ENCODE measurements at regions not wholly inside any gene's neighbourhood (a gene's known extent, or its start where the extent isn't known, plus 50 kb on each side); places are given as distances from the start of the nearest gene placed in this dataset.

DNA sequence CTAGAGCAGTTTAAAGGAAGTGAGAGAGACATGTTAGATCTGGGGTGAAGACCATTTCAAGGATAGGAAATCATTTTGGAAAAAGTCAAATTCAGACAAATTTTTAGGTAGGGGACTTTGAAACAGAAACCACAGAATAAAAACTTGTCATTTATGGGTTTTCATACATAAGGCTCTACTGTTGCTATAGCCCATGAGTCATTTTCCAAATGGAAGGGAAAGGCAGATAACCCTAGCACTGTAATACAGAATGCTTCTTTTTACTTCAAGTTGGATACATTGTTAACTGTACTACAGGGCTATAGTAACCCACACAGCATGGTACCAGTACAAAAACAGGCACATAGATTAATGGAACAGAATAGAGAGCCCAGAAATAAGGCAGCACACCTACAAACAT is 455.4 kb downstream of the EBF1 start:
- H3K27ac ChIP-seq (ENCODE audit: low read length): no peak overlapping the region
- peaks cover 6% of the 10 kb centered on the region; the same call in 1 of the 2 replicates for H3K4me1 ChIP-seq (ENCODE audit: insufficient read depth, low read length)
- no peak overlapping the region for H3K4me3 ChIP-seq (ENCODE audit: low read length)

DNA sequence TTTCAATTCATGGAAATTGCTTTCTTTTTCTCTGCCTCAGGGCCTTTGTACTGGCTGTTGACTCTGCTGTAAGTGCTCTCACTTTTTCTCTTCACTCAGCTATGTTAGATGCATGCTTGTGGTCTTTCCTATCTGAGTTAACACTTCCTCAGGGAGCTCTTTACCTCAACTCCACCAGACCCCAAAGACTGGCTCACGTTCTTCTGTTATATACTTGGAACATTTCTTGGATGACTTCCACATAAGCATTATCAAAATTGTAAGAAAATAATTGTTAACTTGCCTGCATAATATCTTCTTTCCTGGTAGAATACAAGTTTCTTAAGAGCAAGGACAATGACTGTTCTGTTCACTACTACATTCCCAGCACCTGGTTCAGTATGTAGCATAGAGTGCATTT is 455.9 kb downstream of the EBF1 start:
- H3K27ac ChIP-seq (ENCODE audit: low read length): no peak overlapping the region
- no peak overlapping the region for H3K4me3 ChIP-seq (ENCODE audit: low read length)
- H3K9me3 ChIP-seq (ENCODE audit: insufficient read depth, low read depth, low read length): no peaks in the 10 kb centered on the region
- no peaks in the 10 kb centered on the region for H3K27me3 ChIP-seq (ENCODE audit: insufficient read depth, low read length)
- peaks cover 6% of the 10 kb centered on the region; the same call in 1 of the 2 replicates for H3K4me1 ChIP-seq (ENCODE audit: insufficient read depth, low read length)
- no peaks in the 10 kb centered on the region for H3K36me3 ChIP-seq (ENCODE audit: insufficient read depth, low read depth, low read length)
- H3K9ac ChIP-seq (ENCODE audit: low read depth, low read length): no peak overlapping the region

More for the DNA sequence above, 455.4 kb downstream of the EBF1 start:
- Histone ChIP-seq H3K9ac (ENCODE audit: low read depth, low read length) (no peak overlapping the region), H3K36me3 (ENCODE audit: insufficient read depth, low read depth, low read length) (no peaks in the 10 kb centered on the region), H3K27me3 (ENCODE audit: insufficient read depth, low read length) (no peaks in the 10 kb centered on the region), H3K9me3 (ENCODE audit: insufficient read depth, low read depth, low read length) (no peaks in the 10 kb centered on the region)

DNA sequence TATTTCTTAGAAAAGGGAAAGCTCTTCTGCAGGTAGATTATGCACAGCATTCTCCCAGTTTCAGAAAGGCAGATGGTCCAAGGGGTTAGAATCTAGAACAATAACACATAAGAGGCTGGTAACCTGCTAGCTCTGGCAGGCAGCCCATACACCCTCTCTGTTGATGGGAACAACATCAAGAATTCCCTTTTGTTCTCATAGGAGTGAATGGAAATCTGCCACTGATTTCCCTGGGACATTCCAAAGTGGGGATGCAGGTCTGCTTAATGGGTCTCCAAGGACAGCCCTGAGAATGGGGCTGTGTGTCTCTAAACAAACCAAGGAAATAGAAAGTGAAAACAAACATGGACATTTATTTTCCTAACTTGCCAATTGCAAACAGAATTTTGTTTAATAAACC is 456.8 kb downstream of the EBF1 start:
- Histone ChIP-seq H3K4me1 (ENCODE audit: insufficient read depth, low read length) (peaks cover 6% of the 10 kb centered on the region; the same call in 1 of the 2 replicates), H3K36me3 (ENCODE audit: insufficient read depth, low read depth, low read length) (no peaks in the 10 kb centered on the region), H3K4me3 (ENCODE audit: low read length) (no peak overlapping the region), H3K27ac (ENCODE audit: low read length) (no peak overlapping the region), H3K9me3 (ENCODE audit: insufficient read depth, low read depth, low read length) (no peaks in the 10 kb centered on the region), H3K27me3 (ENCODE audit: insufficient read depth, low read length) (no peaks in the 10 kb centered on the region), H3K9ac (ENCODE audit: low read depth, low read length) (no peak overlapping the region)

DNA sequence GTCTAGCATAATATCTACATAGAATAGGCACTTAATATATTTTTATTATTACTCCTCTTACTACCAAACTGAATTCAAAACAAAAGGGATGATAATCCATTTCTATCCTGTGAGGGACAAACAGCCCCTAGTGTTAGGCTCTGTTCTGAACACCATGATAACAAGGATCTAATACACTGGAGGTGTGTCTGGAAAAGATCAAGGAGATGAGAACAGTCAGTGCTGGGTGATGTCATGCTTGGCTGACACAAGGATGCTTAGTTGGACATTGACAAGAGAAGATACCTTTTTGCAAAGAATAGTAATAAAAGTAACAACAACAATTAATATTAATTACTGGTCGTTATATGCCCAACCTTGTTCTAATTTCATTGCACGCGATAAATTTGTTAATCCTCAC is 458.7 kb downstream of the EBF1 start:
- H3K27ac ChIP-seq (ENCODE audit: low read length): no peak overlapping the region

DNA sequence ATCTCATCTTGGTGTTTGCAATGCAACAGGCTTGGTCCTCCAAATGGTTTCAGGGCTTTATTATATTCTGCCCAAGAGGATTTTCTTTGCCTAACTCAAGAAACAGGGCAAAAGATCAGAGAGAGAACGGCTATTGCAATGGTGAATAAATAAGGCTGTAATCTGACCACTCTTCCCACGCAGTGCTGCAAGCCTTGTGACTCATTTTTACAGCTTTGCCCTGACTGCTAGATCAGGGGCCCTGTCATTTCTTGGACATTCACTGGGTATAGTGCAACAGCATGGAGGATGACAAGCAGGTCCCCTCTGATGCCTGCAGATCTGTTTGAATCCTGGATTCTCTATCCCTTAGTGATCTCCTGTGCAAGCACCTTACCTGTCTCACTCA is 459.1 kb downstream of the EBF1 start:
- Histone ChIP-seq H3K36me3 (ENCODE audit: insufficient read depth, low read depth, low read length) (no peaks in the 10 kb centered on the region), H3K27ac (ENCODE audit: low read length) (no peak overlapping the region), H3K4me1 (ENCODE audit: insufficient read depth, low read length) (peaks cover 6% of the 10 kb centered on the region; the same call in 1 of the 2 replicates), H3K9me3 (ENCODE audit: insufficient read depth, low read depth, low read length) (no peaks in the 10 kb centered on the region), H3K9ac (ENCODE audit: low read depth, low read length) (no peak overlapping the region), H3K4me3 (ENCODE audit: low read length) (no peak overlapping the region), H3K27me3 (ENCODE audit: insufficient read depth, low read length) (no peaks in the 10 kb centered on the region)

More for the DNA sequence above, 458.7 kb downstream of the EBF1 start:
- Histone ChIP-seq H3K4me3 (ENCODE audit: low read length) (no peak overlapping the region), H3K36me3 (ENCODE audit: insufficient read depth, low read depth, low read length) (no peaks in the 10 kb centered on the region), H3K9ac (ENCODE audit: low read depth, low read length) (no peak overlapping the region), H3K27me3 (ENCODE audit: insufficient read depth, low read length) (no peaks in the 10 kb centered on the region), H3K4me1 (ENCODE audit: insufficient read depth, low read length) (peaks cover 6% of the 10 kb centered on the region; the same call in 1 of the 2 replicates), H3K9me3 (ENCODE audit: insufficient read depth, low read depth, low read length) (no peaks in the 10 kb centered on the region)

GRCh38 chr5:158639881-158640592 is 459.7 kb downstream of the EBF1 start:
- Histone ChIP-seq H3K4me3 (ENCODE audit: low read length) (no peak overlapping the region), H3K27ac (ENCODE audit: low read length) (no peak overlapping the region), H3K36me3 (ENCODE audit: insufficient read depth, low read depth, low read length) (no peaks in the 10 kb centered on the region), H3K27me3 (ENCODE audit: insufficient read depth, low read length) (no peaks in the 10 kb centered on the region), H3K9ac (ENCODE audit: low read depth, low read length) (no peak overlapping the region), H3K9me3 (ENCODE audit: insufficient read depth, low read depth, low read length) (no peaks in the 10 kb centered on the region), H3K4me1 (ENCODE audit: insufficient read depth, low read length) (peaks cover 6% of the 10 kb centered on the region; the same call in 1 of the 2 replicates)

DNA sequence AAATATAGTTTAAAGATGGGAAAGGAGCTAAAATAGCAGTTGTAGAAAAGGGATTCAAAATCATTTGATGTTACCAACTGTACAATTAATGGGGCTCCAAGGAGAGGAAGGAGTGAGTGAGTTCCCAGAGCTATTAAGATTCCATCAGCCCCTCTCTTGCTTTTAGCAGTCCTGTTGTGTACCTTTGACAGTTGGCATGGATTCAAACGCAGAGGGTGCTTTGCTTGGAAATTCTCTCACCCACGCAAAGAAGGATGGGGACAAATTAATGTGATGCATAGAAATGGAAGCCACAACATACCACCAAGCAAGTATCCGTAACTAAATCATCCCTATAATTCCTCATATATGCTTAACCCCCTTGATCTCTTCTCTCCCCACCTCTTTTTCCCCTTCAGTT is 461.3 kb downstream of the EBF1 start:
- H3K27ac ChIP-seq (ENCODE audit: low read length): no peak overlapping the region
- peaks cover 6% of the 10 kb centered on the region; the same call in 1 of the 2 replicates for H3K4me1 ChIP-seq (ENCODE audit: insufficient read depth, low read length)
- no peak overlapping the region for H3K4me3 ChIP-seq (ENCODE audit: low read length)
- H3K36me3 ChIP-seq (ENCODE audit: insufficient read depth, low read depth, low read length): no peaks in the 10 kb centered on the region
- no peak overlapping the region for H3K9ac ChIP-seq (ENCODE audit: low read depth, low read length)
- no peaks in the 10 kb centered on the region for H3K9me3 ChIP-seq (ENCODE audit: insufficient read depth, low read depth, low read length)
- no peaks in the 10 kb centered on the region for H3K27me3 ChIP-seq (ENCODE audit: insufficient read depth, low read length)

DNA sequence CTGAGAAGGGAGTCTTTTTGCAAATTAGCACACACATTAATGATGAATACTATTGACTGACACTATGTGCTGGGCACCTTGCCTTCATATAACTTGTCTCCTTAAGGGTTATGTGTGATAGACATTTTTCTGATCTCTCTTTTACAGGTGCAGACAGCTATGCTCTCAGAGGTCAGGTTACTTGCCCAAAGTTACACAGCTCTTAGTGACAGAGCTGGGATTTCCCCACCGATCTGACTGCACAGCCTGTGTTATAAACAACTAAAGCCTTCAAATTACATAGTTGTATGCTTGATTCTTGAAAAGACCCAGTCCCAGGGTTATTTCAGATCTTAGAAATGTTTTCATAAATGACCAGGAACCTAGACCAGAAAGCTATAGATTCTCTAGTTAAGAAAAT is 462.7 kb downstream of the EBF1 start:
- Histone ChIP-seq H3K9me3 (ENCODE audit: insufficient read depth, low read depth, low read length) (no peaks in the 10 kb centered on the region), H3K4me1 (ENCODE audit: insufficient read depth, low read length) (peaks cover 6% of the 10 kb centered on the region; the same call in 1 of the 2 replicates), H3K27ac (ENCODE audit: low read length) (no peak overlapping the region), H3K9ac (ENCODE audit: low read depth, low read length) (no peak overlapping the region), H3K4me3 (ENCODE audit: low read length) (no peak overlapping the region), H3K27me3 (ENCODE audit: insufficient read depth, low read length) (no peaks in the 10 kb centered on the region), H3K36me3 (ENCODE audit: insufficient read depth, low read depth, low read length) (no peaks in the 10 kb centered on the region)

DNA sequence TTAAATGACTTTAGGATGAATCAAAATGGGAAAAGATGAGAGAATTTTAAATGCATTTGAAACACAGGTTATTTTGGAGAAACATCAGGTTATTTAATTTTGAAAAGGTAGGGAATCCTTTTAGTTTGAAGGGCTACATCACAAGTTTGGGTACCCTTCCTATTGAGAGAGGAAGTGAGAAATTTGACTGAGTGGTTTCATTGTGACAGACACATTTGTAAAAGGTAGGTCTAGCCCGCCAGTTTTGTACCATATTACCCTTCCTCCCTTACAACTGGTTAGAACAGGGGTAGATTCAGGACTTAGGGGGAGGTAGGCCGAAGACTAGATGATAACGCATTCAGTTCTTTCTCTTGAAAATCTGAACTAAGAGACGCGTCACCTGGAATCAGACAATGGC is 464.2 kb downstream of the EBF1 start:
- Histone ChIP-seq H3K9ac (ENCODE audit: low read depth, low read length) (no peak overlapping the region), H3K27me3 (ENCODE audit: insufficient read depth, low read length) (no peaks in the 10 kb centered on the region), H3K9me3 (ENCODE audit: insufficient read depth, low read depth, low read length) (no peaks in the 10 kb centered on the region), H3K4me1 (ENCODE audit: insufficient read depth, low read length) (peaks cover 6% of the 10 kb centered on the region; the same call in 1 of the 2 replicates), H3K27ac (ENCODE audit: low read length) (no peak overlapping the region), H3K36me3 (ENCODE audit: insufficient read depth, low read depth, low read length) (no peaks in the 10 kb centered on the region), H3K4me3 (ENCODE audit: low read length) (no peak overlapping the region)

DNA sequence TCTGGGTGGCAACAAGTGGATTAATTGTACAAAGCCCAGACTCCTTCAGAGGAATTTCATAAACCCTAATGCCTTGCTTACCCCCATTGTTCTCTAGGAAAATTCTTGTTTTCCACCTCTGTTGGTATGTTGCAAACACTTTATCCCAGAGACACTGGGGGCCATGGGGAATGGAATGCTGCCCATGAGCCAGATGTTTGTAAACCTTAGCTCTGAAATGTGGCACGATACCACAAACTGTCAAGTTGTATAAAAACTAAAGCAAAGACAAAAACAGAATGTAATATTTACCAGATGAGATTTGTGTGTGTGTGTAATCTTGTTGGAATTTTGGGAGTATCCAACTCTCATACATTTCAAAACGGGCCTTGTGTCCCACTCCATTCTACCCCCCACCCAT is 465.0 kb downstream of the EBF1 start:
- no peaks in the 10 kb centered on the region for H3K27me3 ChIP-seq (ENCODE audit: insufficient read depth, low read length)
- no peak overlapping the region for H3K4me3 ChIP-seq (ENCODE audit: low read length)
- H3K9me3 ChIP-seq (ENCODE audit: insufficient read depth, low read depth, low read length): no peaks in the 10 kb centered on the region
- no peak overlapping the region for H3K9ac ChIP-seq (ENCODE audit: low read depth, low read length)
- no peak overlapping the region for H3K27ac ChIP-seq (ENCODE audit: low read length)
- no peaks in the 10 kb centered on the region; the same call in 1 of the 2 replicates for H3K4me1 ChIP-seq (ENCODE audit: insufficient read depth, low read length)
- H3K36me3 ChIP-seq (ENCODE audit: insufficient read depth, low read depth, low read length): no peaks in the 10 kb centered on the region

DNA sequence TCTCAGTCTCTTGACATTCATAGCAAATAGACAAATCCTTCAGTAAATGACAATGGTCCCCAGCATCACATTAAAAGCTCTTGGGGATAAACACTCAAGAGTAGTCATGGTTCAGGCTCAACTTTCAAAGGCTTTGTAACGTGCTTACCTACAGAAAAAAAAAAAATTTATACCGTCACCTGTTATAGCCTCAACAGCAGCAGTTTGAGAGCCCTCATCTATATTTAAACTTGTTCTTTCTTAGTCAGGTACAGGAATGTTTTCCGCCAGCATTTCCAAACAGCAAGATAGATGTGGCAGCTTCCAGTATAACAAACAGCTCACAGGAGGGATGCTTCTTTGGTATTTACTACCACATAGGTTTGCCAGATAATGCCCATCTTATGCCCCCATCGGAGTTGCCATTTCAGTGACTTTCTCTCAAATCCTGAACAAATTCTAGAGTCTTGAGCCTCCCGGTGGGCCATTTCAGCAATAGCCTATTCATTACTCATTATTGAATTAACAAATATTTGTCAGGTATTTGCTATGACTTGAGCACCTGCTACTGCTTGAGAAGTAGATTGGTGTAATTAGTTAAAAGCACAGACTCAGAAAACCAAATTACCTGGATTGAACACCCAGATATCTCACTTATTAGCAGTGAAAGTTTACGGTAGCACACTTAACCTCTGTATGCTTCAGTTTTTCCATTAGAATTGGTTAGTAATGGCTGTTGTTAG is 470.0 kb downstream of the EBF1 start:
- H3K4me1 ChIP-seq (ENCODE audit: insufficient read depth, low read length): no peaks in the 10 kb centered on the region
- no peaks in the 10 kb centered on the region for H3K27me3 ChIP-seq (ENCODE audit: insufficient read depth, low read length)
- no peaks in the 10 kb centered on the region for H3K36me3 ChIP-seq (ENCODE audit: insufficient read depth, low read depth, low read length)
- H3K9me3 ChIP-seq (ENCODE audit: insufficient read depth, low read depth, low read length): no peaks in the 10 kb centered on the region
- no peak overlapping the region for H3K27ac ChIP-seq (ENCODE audit: low read length)
- H3K9ac ChIP-seq (ENCODE audit: low read depth, low read length): no peak overlapping the region
- no peak overlapping the region for H3K4me3 ChIP-seq (ENCODE audit: low read length)

DNA sequence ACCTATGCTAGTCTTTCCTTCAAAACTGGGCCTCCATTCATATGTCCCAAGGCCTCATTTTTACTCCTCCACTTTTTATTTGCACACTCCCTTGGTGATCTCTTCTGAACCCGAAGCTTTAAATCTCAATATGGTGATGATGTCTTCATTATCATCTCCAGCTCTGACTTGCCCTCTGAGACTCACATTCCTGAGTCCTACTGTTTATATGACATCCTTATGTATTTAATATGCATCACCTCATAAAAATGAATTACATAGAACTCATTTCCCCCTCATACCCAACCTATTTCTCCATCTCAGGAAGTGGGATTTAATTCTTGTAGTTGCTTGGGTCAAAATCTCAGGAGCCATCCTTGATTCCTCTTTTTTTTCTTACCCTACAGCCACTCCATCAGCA is 473.0 kb downstream of the EBF1 start:
- Histone ChIP-seq H3K9me3 (ENCODE audit: insufficient read depth, low read depth, low read length) (no peaks in the 10 kb centered on the region), H3K4me1 (ENCODE audit: insufficient read depth, low read length) (no peaks in the 10 kb centered on the region), H3K4me3 (ENCODE audit: low read length) (no peak overlapping the region), H3K27ac (ENCODE audit: low read length) (no peak overlapping the region), H3K9ac (ENCODE audit: low read depth, low read length) (no peak overlapping the region), H3K36me3 (ENCODE audit: insufficient read depth, low read depth, low read length) (no peaks in the 10 kb centered on the region), H3K27me3 (ENCODE audit: insufficient read depth, low read length) (no peaks in the 10 kb centered on the region)

Measured in iPS-20b (cell line).